Activated T-cell treated with anti-CD3 and anti-CD28 coated beads, Interleukin-2, amount 50 U/mL, for 4 hours (primary cell): ENCODE measurements at regions not wholly inside any gene's neighbourhood (a gene's known extent, or its start where the extent isn't known, plus 50 kb on each side); places are given as distances from the start of the nearest gene placed in this dataset.
"Not testable (repeated sequence)": the region's sequence is repeated elsewhere in the genome, so short reads cannot be mapped to it uniquely, and the experiment has no call there.

Experiments used
- ATAC-seq, 2 donors: fragments of 200-7000 bp; cut with Tn5 transposase; one replicate each; pipeline ENCODE4 v1.10.0; 2021
- DNase-seq: peaks from one replicate; pipeline ENCODE4 v3.0.0-alpha.2; 2020
- H3K27me3 Mint-ChIP-seq: one replicate; pipeline ENCODE4 v1.8.0; 2021; ENCODE audit warnings: low read depth, mixed read lengths
- H3K36me3 Mint-ChIP-seq: one replicate; pipeline ENCODE4 v1.8.0; 2022; ENCODE audit warnings: mixed read lengths; ENCODE audit not compliant: insufficient read depth
- H3K4me1 Mint-ChIP-seq: one replicate; pipeline ENCODE4 v1.8.0; 2021; ENCODE audit warnings: low read depth, mixed read lengths
- H3K4me3 Mint-ChIP-seq: one replicate; pipeline ENCODE4 v1.8.0; 2021; ENCODE audit warnings: mild to moderate bottlenecking, moderate library complexity, mixed read lengths
- H3K9me3 Mint-ChIP-seq: one replicate; pipeline ENCODE4 v1.8.0; 2021; ENCODE audit warnings: mixed read lengths

GRCh38 chr11:23604966-23605365, 744.7 kb upstream of the CCDC179 start:
- no peak overlapping the region for H3K4me3 Mint-ChIP-seq
- H3K9me3 Mint-ChIP-seq: peaks cover 10% of the 10 kb centered on the region
- no peaks in the 10 kb centered on the region for H3K4me1 Mint-ChIP-seq
- no peaks in the 10 kb centered on the region for H3K36me3 Mint-ChIP-seq
- no peaks in the 10 kb centered on the region for H3K27me3 Mint-ChIP-seq
- no peak for DNase-seq
- ATAC-seq: no peak

- H3K36me3 Mint-ChIP-seq: no peaks in the 10 kb centered on the region
- DNase-seq: no peak
- no peak for ATAC-seq
Measured at GRCh38 chr11:23606191-23606590, 745.9 kb upstream of the CCDC179 start.

GRCh38 chr11:23611726-23612125, 751.5 kb upstream of the CCDC179 start:
- Mint-ChIP-seq H3K4me1 (no peaks in the 10 kb centered on the region), H3K27me3 (no peaks in the 10 kb centered on the region), H3K36me3 (no peaks in the 10 kb centered on the region)

More at GRCh38 chr11:23606191-23606590, 745.9 kb upstream of the CCDC179 start:
- Mint-ChIP-seq H3K27me3 (no peaks in the 10 kb centered on the region), H3K4me1 (no peaks in the 10 kb centered on the region), H3K9me3 (peaks cover 5% of the 10 kb centered on the region), H3K4me3 (no peak overlapping the region)

GRCh38 chr11:23620617-23621016, 760.3 kb upstream of the CCDC179 start:
- no peak for ATAC-seq
- H3K4me1 Mint-ChIP-seq: no peaks in the 10 kb centered on the region

More at GRCh38 chr11:23611726-23612125, 751.5 kb upstream of the CCDC179 start:
- H3K9me3 Mint-ChIP-seq: peaks cover 10% of the 10 kb centered on the region
- H3K4me3 Mint-ChIP-seq: no peak overlapping the region
- ATAC-seq (no peak), DNase-seq (no peak)

GRCh38 chr11:23632293-23632692, 772.0 kb upstream of the CCDC179 start:
- no peaks in the 10 kb centered on the region for H3K4me1 Mint-ChIP-seq
- H3K27me3 Mint-ChIP-seq: no peaks in the 10 kb centered on the region
- ATAC-seq (no peak), DNase-seq (no peak)
- no peaks in the 10 kb centered on the region for H3K36me3 Mint-ChIP-seq
- H3K9me3 Mint-ChIP-seq: peaks cover 6% of the 10 kb centered on the region
- H3K4me3 Mint-ChIP-seq: no peak overlapping the region

More at GRCh38 chr11:23620617-23621016, 760.3 kb upstream of the CCDC179 start:
- DNase-seq: no peak
- Mint-ChIP-seq H3K4me3 (no peak overlapping the region), H3K27me3 (no peaks in the 10 kb centered on the region), H3K36me3 (no peaks in the 10 kb centered on the region), H3K9me3 (peaks cover 10% of the 10 kb centered on the region)

GRCh38 chr11:23644443-23644842, 784.2 kb upstream of the CCDC179 start:
- peaks cover 12% of the 10 kb centered on the region for H3K9me3 Mint-ChIP-seq
- no peaks in the 10 kb centered on the region for H3K4me1 Mint-ChIP-seq
- H3K4me3 Mint-ChIP-seq: no peak overlapping the region
- no peaks in the 10 kb centered on the region for H3K36me3 Mint-ChIP-seq
- ATAC-seq: no peak
- DNase-seq: no peak
- no peaks in the 10 kb centered on the region for H3K27me3 Mint-ChIP-seq

- H3K27me3 Mint-ChIP-seq, H3K4me1 Mint-ChIP-seq, H3K36me3 Mint-ChIP-seq, H3K4me3 Mint-ChIP-seq, ATAC-seq, DNase-seq: not testable (repeated sequence)
- peaks cover 22% of the 10 kb centered on the region for H3K9me3 Mint-ChIP-seq
Measured at GRCh38 chr11:23652336-23652735, 792.1 kb upstream of the CCDC179 start.

GRCh38 chr11:23653071-23653675, 792.9 kb upstream of the CCDC179 start:
- Mint-ChIP-seq H3K36me3 (no peaks in the 10 kb centered on the region), H3K27me3 (no peaks in the 10 kb centered on the region), H3K4me3 (no peak overlapping the region), H3K4me1 (no peaks in the 10 kb centered on the region), H3K9me3 (peaks cover 18% of the 10 kb centered on the region)
- DNase-seq (no peak), ATAC-seq (no peak)

- H3K36me3 Mint-ChIP-seq: no peaks in the 10 kb centered on the region
- no peak overlapping the region for H3K4me3 Mint-ChIP-seq
- DNase-seq: no peak
- ATAC-seq: no peak
- no peaks in the 10 kb centered on the region for H3K27me3 Mint-ChIP-seq
- peaks cover 7% of the 10 kb centered on the region for H3K9me3 Mint-ChIP-seq
- no peaks in the 10 kb centered on the region for H3K4me1 Mint-ChIP-seq
Measured at GRCh38 chr11:23668324-23668723, 808.0 kb upstream of the CCDC179 start.

GRCh38 chr11:23673366-23673765, 813.1 kb upstream of the CCDC179 start:
- DNase-seq (no peak), ATAC-seq (no peak)
- Mint-ChIP-seq H3K36me3 (no peaks in the 10 kb centered on the region), H3K9me3 (peaks cover 4% of the 10 kb centered on the region), H3K4me3 (no peak overlapping the region), H3K4me1 (no peaks in the 10 kb centered on the region), H3K27me3 (no peaks in the 10 kb centered on the region)

- ATAC-seq (no peak), DNase-seq (no peak)
- H3K27me3 Mint-ChIP-seq: no peaks in the 10 kb centered on the region
- peaks cover 4% of the 10 kb centered on the region for H3K9me3 Mint-ChIP-seq
- H3K36me3 Mint-ChIP-seq: no peaks in the 10 kb centered on the region
- no peaks in the 10 kb centered on the region for H3K4me1 Mint-ChIP-seq
- H3K4me3 Mint-ChIP-seq: no peak overlapping the region
Measured at GRCh38 chr11:23674866-23675265, 814.6 kb upstream of the CCDC179 start.

- ATAC-seq (no peak), DNase-seq (no peak)
- H3K36me3 Mint-ChIP-seq: no peaks in the 10 kb centered on the region
- peaks cover 3% of the 10 kb centered on the region for H3K9me3 Mint-ChIP-seq
- no peaks in the 10 kb centered on the region for H3K27me3 Mint-ChIP-seq
- H3K4me1 Mint-ChIP-seq: no peaks in the 10 kb centered on the region
- H3K4me3 Mint-ChIP-seq: no peak overlapping the region
Measured at GRCh38 chr11:23679041-23679440, 817.8 kb upstream of the LUZP2 start.

GRCh38 chr11:23679981-23680380, 816.9 kb upstream of the LUZP2 start:
- no peaks in the 10 kb centered on the region for H3K27me3 Mint-ChIP-seq

GRCh38 chr11:23680488-23681230, 816.2 kb upstream of the LUZP2 start:
- Mint-ChIP-seq H3K36me3 (no peaks in the 10 kb centered on the region), H3K4me1 (no peaks in the 10 kb centered on the region), H3K4me3 (no peak overlapping the region), H3K27me3 (no peaks in the 10 kb centered on the region), H3K9me3 (peaks cover 3% of the 10 kb centered on the region)
- ATAC-seq (peak in 1 of 2 donors; percentile 14), DNase-seq (no peak)

More at GRCh38 chr11:23679981-23680380, 816.9 kb upstream of the LUZP2 start:
- ATAC-seq (no peak), DNase-seq (no peak)
- H3K4me1 Mint-ChIP-seq: no peaks in the 10 kb centered on the region
- no peak overlapping the region for H3K4me3 Mint-ChIP-seq
- H3K9me3 Mint-ChIP-seq: peaks cover 3% of the 10 kb centered on the region
- H3K36me3 Mint-ChIP-seq: no peaks in the 10 kb centered on the region

- no peak for ATAC-seq
- H3K4me1 Mint-ChIP-seq: no peaks in the 10 kb centered on the region
- DNase-seq: no peak
- H3K27me3 Mint-ChIP-seq: no peaks in the 10 kb centered on the region
- peaks cover 3% of the 10 kb centered on the region for H3K9me3 Mint-ChIP-seq
- no peaks in the 10 kb centered on the region for H3K36me3 Mint-ChIP-seq
- H3K4me3 Mint-ChIP-seq: no peak overlapping the region
Measured at GRCh38 chr11:23684701-23685100, 812.2 kb upstream of the LUZP2 start.
